ENCODE measurements at regions not wholly inside any gene's neighbourhood (a gene's known extent, or its start where the extent isn't known, plus 50 kb on each side); places are given as distances from the start of the nearest gene placed in this dataset.

DNA sequence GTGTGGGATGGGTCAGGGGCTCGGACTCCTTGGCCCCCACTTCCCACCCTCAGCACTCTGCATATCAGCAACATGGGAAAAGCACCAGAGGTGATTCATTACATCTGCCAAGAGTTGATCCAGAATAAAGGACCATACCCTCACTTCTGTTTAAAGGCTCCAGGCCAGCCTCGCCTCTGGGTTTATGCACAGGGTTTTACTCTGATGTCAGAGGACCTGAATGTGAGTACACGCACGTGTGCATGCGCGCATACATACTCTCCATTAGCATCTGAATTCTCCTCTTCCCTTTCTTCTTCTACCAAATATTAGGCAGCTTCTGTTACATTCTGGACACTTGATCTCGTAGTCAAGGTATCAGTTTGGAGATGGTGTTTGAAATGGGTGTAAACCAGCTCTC is 114.7 kb upstream of the SPTLC3 start:
- Histone ChIP-seq H3K9me3 (ENCODE audit: control insufficient read depth in 4 of 4, low read length in 3 of 4) (no peaks in the 10 kb centered on the region), H3K4me1 (ENCODE audit: control insufficient read depth in 4 of 4, insufficient read depth in 4 of 4, low read length in 3 of 4) (no peaks in the 10 kb centered on the region), H3K27me3 (ENCODE audit: control insufficient read depth in 4 of 4, insufficient read depth in 4 of 4, low read length in 3 of 4) (peaks cover 0 to 4% (median 0%) of the 10 kb centered on the region in 4 donors), H3K9ac (ENCODE audit: low read depth in 1 of 2, low read length in 2 of 2) (no peak overlapping the region), H3K27ac (ENCODE audit: low read depth in 1 of 2, low read length in 2 of 2) (no peak overlapping the region), H3K36me3 (ENCODE audit: control insufficient read depth in 4 of 4, insufficient read depth in 3 of 4, low read depth in 1 of 4, low read length in 3 of 4) (no peaks in the 10 kb centered on the region), H3K4me3 (ENCODE audit: low read depth in 1 of 3, low read length in 3 of 3) (no peak overlapping the region)
- TF ChIP-seq, protein P1, sequence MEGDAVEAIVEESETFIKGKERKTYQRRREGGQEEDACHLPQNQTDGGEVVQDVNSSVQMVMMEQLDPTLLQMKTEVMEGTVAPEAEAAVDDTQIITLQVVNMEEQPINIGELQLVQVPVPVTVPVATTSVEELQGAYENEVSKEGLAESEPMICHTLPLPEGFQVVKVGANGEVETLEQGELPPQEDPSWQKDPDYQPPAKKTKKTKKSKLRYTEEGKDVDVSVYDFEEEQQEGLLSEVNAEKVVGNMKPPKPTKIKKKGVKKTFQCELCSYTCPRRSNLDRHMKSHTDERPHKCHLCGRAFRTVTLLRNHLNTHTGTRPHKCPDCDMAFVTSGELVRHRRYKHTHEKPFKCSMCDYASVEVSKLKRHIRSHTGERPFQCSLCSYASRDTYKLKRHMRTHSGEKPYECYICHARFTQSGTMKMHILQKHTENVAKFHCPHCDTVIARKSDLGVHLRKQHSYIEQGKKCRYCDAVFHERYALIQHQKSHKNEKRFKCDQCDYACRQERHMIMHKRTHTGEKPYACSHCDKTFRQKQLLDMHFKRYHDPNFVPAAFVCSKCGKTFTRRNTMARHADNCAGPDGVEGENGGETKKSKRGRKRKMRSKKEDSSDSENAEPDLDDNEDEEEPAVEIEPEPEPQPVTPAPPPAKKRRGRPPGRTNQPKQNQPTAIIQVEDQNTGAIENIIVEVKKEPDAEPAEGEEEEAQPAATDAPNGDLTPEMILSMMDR (IDR thresholded peaks at IDR 0.05; ENCODE audit: low read depth, low read length, missing input control), result no peak
- TF ChIP-seq RXRA (IDR thresholded peaks at IDR 0.05) (no peak), FOXA2 (IDR thresholded peaks at IDR 0.05) (no peak), NR2F2 (IDR thresholded peaks at IDR 0.05) (no peak), FOXA1 (IDR thresholded peaks at IDR 0.05) (no peak), JUND (IDR thresholded peaks at IDR 0.05) (no peak), HNF4G (IDR thresholded peaks at IDR 0.05) (no peak), TAF1 (conservative IDR thresholded peaks at IDR 0.05) (no peak), GABPA (IDR thresholded peaks at IDR 0.05 in 1 of 2, conservative IDR thresholded peaks at IDR 0.05 in 1 of 2) (no peak), EGR1 (IDR thresholded peaks at IDR 0.05; ENCODE audit: low read depth in 2 of 2) (no peak), RAD21 (IDR thresholded peaks at IDR 0.05) (no peak), YY1 (IDR thresholded peaks at IDR 0.05) (no peak)
- TF ChIP-seq, protein P2, sequence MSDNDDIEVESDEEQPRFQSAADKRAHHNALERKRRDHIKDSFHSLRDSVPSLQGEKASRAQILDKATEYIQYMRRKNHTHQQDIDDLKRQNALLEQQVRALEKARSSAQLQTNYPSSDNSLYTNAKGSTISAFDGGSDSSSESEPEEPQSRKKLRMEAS (IDR thresholded peaks at IDR 0.05), result no peak
- TF ChIP-seq, protein P3, sequence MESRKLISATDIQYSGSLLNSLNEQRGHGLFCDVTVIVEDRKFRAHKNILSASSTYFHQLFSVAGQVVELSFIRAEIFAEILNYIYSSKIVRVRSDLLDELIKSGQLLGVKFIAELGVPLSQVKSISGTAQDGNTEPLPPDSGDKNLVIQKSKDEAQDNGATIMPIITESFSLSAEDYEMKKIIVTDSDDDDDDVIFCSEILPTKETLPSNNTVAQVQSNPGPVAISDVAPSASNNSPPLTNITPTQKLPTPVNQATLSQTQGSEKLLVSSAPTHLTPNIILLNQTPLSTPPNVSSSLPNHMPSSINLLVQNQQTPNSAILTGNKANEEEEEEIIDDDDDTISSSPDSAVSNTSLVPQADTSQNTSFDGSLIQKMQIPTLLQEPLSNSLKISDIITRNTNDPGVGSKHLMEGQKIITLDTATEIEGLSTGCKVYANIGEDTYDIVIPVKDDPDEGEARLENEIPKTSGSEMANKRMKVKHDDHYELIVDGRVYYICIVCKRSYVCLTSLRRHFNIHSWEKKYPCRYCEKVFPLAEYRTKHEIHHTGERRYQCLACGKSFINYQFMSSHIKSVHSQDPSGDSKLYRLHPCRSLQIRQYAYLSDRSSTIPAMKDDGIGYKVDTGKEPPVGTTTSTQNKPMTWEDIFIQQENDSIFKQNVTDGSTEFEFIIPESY (IDR thresholded peaks at IDR 0.05), result no peak
- TF ChIP-seq, protein P4, sequence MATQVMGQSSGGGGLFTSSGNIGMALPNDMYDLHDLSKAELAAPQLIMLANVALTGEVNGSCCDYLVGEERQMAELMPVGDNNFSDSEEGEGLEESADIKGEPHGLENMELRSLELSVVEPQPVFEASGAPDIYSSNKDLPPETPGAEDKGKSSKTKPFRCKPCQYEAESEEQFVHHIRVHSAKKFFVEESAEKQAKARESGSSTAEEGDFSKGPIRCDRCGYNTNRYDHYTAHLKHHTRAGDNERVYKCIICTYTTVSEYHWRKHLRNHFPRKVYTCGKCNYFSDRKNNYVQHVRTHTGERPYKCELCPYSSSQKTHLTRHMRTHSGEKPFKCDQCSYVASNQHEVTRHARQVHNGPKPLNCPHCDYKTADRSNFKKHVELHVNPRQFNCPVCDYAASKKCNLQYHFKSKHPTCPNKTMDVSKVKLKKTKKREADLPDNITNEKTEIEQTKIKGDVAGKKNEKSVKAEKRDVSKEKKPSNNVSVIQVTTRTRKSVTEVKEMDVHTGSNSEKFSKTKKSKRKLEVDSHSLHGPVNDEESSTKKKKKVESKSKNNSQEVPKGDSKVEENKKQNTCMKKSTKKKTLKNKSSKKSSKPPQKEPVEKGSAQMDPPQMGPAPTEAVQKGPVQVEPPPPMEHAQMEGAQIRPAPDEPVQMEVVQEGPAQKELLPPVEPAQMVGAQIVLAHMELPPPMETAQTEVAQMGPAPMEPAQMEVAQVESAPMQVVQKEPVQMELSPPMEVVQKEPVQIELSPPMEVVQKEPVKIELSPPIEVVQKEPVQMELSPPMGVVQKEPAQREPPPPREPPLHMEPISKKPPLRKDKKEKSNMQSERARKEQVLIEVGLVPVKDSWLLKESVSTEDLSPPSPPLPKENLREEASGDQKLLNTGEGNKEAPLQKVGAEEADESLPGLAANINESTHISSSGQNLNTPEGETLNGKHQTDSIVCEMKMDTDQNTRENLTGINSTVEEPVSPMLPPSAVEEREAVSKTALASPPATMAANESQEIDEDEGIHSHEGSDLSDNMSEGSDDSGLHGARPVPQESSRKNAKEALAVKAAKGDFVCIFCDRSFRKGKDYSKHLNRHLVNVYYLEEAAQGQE (IDR thresholded peaks at IDR 0.05), result no peak
- TF ChIP-seq, protein P5, sequence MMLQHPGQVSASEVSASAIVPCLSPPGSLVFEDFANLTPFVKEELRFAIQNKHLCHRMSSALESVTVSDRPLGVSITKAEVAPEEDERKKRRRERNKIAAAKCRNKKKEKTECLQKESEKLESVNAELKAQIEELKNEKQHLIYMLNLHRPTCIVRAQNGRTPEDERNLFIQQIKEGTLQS (IDR thresholded peaks at IDR 0.05), result no peak
- 83% methylated on average over 7 of the region's 7 CpGs for WGBS
- DNase-seq (ENCODE audit: low spot score), result no peak

DNA sequence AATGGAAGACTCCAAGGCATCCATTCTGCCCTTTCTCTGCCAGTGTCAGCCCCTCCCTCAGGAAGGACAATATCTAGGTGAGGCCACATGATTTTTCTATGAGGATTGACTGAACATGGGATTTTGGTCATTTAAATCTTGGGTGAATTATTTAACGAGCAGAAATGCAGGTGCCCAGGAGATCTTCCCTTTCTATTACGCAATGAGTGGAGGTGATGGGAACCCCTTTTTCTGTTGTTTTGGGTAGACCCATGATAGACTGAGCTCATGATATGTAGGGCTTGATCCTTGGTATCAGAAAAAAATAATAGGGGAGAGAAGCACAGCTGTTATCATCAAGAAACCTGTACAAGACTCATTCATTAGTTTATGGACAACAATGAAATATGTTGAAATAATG is 112.6 kb upstream of the SPTLC3 start:
- Histone ChIP-seq H3K27ac (ENCODE audit: low read depth in 1 of 2, low read length in 2 of 2) (no peak overlapping the region), H3K27me3 (ENCODE audit: control insufficient read depth in 4 of 4, insufficient read depth in 4 of 4, low read length in 3 of 4) (peaks cover 0 to 4% (median 0%) of the 10 kb centered on the region in 4 donors), H3K9me3 (ENCODE audit: control insufficient read depth in 4 of 4, low read length in 3 of 4) (no peaks in the 10 kb centered on the region), H3K4me1 (ENCODE audit: control insufficient read depth in 4 of 4, insufficient read depth in 4 of 4, low read length in 3 of 4) (no peaks in the 10 kb centered on the region), H3K4me3 (ENCODE audit: low read depth in 1 of 3, low read length in 3 of 3) (no peak overlapping the region), H3K9ac (ENCODE audit: low read depth in 1 of 2, low read length in 2 of 2) (no peak overlapping the region), H3K36me3 (ENCODE audit: control insufficient read depth in 4 of 4, insufficient read depth in 3 of 4, low read depth in 1 of 4, low read length in 3 of 4) (no peaks in the 10 kb centered on the region)
- 91% methylated on average over 2 of the region's 2 CpGs for WGBS
- no peak for DNase-seq (ENCODE audit: low spot score)
- TF ChIP-seq, protein P4 (IDR thresholded peaks at IDR 0.05), result no peak
- TF ChIP-seq FOXA2 (IDR thresholded peaks at IDR 0.05) (no peak), HNF4A (conservative IDR thresholded peaks at IDR 0.05) (no peak), FOXA1 (IDR thresholded peaks at IDR 0.05) (no peak), YY1 (IDR thresholded peaks at IDR 0.05) (no peak), JUND (IDR thresholded peaks at IDR 0.05) (no peak), GABPA (IDR thresholded peaks at IDR 0.05 in 1 of 2, conservative IDR thresholded peaks at IDR 0.05 in 1 of 2) (no peak), HNF4G (IDR thresholded peaks at IDR 0.05) (no peak), TAF1 (conservative IDR thresholded peaks at IDR 0.05) (no peak)
- TF ChIP-seq, protein P5 (IDR thresholded peaks at IDR 0.05), result no peak
- TF ChIP-seq, protein P1 (IDR thresholded peaks at IDR 0.05; ENCODE audit: low read depth, low read length, missing input control), result no peak
